DND-41 (cell line): ENCODE measurements at regions not wholly inside any gene's neighbourhood (a gene's known extent, or its start where the extent isn't known, plus 50 kb on each side); places are given as distances from the start of the nearest gene placed in this dataset.

ENCODE experiments used
- ATAC-seq: fragments of 200-7000 bp; cut with Tn5 transposase; 3 replicates; pipeline ENCODE4 v1.9.1; 2021; ENCODE audit warnings: low read depth; ENCODE audit not compliant: insufficient read depth
- DNase-seq: peaks from one replicate; pipeline ENCODE4 v3.0.0-alpha.2; 2020
- H2AFZ ChIP-seq: 2 replicates; pipeline ENCODE4 v1.6.0; 2012; ENCODE audit warnings: low read depth, low read length
- H3K27ac ChIP-seq: 2 replicates; pipeline ENCODE4 v1.5.1; 2012; ENCODE audit warnings: low read length, inconsistent platforms
- H3K27me3 ChIP-seq: fragments of 200-600 bp; sonication (generic); 2 replicates; pipeline ENCODE4 v1.6.0; 2012; ENCODE audit warnings: low read length, mild to moderate bottlenecking, inconsistent platforms; ENCODE audit not compliant: insufficient read depth, poor library complexity
- H3K36me3 ChIP-seq: 2 replicates; pipeline ENCODE4 v1.5.1; 2012; ENCODE audit warnings: low read length, inconsistent platforms; ENCODE audit not compliant: insufficient read depth
- H3K4me1 ChIP-seq: 2 replicates; pipeline ENCODE4 v1.5.1; 2012; ENCODE audit warnings: mild to moderate bottlenecking, low read length; ENCODE audit not compliant: insufficient read depth
- H3K4me2 ChIP-seq: 2 replicates; pipeline ENCODE4 v1.6.0; 2012; ENCODE audit warnings: mild to moderate bottlenecking, moderate library complexity, low read length, inconsistent platforms; ENCODE audit not compliant: insufficient read depth
- H3K4me3 ChIP-seq, 2 experiments: fragments of 200-600 bp in 1 of 2; shearing (Covaris generic) in 1 of 2; 2 replicates each; pipeline ENCODE4 v1.5.1; 2012 to 2016; ENCODE audit warnings: inconsistent platforms in 2 of 2, low read length in 2 of 2, mild to moderate bottlenecking in 2 of 2, low read depth in 1 of 2, moderate library complexity in 1 of 2
- H3K79me2 ChIP-seq: 2 replicates; pipeline ENCODE4 v1.6.0; 2012; ENCODE audit warnings: low read length, inconsistent platforms; ENCODE audit not compliant: insufficient read depth
- H3K9ac ChIP-seq: 2 replicates; pipeline ENCODE4 v1.6.0; 2012; ENCODE audit warnings: low read depth, mild to moderate bottlenecking, inconsistent platforms, low read length, moderate library complexity
- H3K9me3 ChIP-seq: 2 replicates; pipeline ENCODE4 v1.5.1; 2012; ENCODE audit warnings: low read length, moderate library complexity, mild to moderate bottlenecking, inconsistent platforms; ENCODE audit not compliant: insufficient read depth, severe bottlenecking
- H4K20me1 ChIP-seq: 2 replicates; pipeline ENCODE4 v1.6.0; 2012; ENCODE audit warnings: low read length; ENCODE audit not compliant: insufficient read depth
- EZH2 ChIP-seq: IDR thresholded peaks from 3 replicates; pipeline ENCODE4 v1.6.1; 2012; ENCODE audit warnings: borderline replicate concordance, low read depth, mild to moderate bottlenecking, moderate library complexity, low read length, inconsistent platforms; ENCODE audit not compliant: severe bottlenecking
- TF ChIP-seq, protein P1 (sequence below): IDR thresholded peaks from 2 replicates; pipeline ENCODE4 v1.5.1; 2012; ENCODE audit warnings: borderline replicate concordance, low read length, moderate library complexity, mild to moderate bottlenecking; ENCODE audit not compliant: poor library complexity, severe bottlenecking; ENCODE audit errors: extremely low read depth

DNA sequence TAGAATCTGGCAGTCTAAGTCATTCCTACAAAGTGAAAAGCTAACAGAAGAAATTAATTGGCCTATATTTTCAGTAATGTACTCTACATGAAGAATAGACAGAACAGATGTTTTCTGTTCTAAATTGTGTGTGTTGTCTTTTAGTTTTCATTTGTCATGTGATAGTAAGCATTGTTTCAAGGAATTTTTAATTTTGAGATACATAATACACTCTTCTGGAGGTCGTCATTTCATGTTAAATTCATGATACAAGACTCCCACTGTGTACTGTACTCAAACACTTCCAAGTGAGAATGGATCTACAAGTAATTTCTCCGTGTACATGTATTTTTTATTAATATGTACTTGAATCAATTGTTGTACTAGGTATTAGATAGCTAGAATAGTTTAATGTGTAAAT, 1522.9 kb downstream of the MAT2B start:
- no peaks in the 10 kb centered on the region for H4K20me1 ChIP-seq
- no peak overlapping the region for H3K27ac ChIP-seq
- H3K9ac ChIP-seq: no peak overlapping the region
- H3K79me2 ChIP-seq: no peaks in the 10 kb centered on the region
- DNase-seq (no peak), ATAC-seq (no peak)
- H3K4me3 ChIP-seq: no peak overlapping the region
- no peak for TF ChIP-seq EZH2
- TF ChIP-seq, protein P1, sequence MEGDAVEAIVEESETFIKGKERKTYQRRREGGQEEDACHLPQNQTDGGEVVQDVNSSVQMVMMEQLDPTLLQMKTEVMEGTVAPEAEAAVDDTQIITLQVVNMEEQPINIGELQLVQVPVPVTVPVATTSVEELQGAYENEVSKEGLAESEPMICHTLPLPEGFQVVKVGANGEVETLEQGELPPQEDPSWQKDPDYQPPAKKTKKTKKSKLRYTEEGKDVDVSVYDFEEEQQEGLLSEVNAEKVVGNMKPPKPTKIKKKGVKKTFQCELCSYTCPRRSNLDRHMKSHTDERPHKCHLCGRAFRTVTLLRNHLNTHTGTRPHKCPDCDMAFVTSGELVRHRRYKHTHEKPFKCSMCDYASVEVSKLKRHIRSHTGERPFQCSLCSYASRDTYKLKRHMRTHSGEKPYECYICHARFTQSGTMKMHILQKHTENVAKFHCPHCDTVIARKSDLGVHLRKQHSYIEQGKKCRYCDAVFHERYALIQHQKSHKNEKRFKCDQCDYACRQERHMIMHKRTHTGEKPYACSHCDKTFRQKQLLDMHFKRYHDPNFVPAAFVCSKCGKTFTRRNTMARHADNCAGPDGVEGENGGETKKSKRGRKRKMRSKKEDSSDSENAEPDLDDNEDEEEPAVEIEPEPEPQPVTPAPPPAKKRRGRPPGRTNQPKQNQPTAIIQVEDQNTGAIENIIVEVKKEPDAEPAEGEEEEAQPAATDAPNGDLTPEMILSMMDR: no peak
- no peaks in the 10 kb centered on the region for H3K4me1 ChIP-seq
- no peaks in the 10 kb centered on the region for H3K36me3 ChIP-seq
- no peak overlapping the region for H3K4me2 ChIP-seq
- H3K27me3 ChIP-seq: no peaks in the 10 kb centered on the region
- no peaks in the 10 kb centered on the region for H3K9me3 ChIP-seq
- no peak overlapping the region for H2AFZ ChIP-seq

DNA sequence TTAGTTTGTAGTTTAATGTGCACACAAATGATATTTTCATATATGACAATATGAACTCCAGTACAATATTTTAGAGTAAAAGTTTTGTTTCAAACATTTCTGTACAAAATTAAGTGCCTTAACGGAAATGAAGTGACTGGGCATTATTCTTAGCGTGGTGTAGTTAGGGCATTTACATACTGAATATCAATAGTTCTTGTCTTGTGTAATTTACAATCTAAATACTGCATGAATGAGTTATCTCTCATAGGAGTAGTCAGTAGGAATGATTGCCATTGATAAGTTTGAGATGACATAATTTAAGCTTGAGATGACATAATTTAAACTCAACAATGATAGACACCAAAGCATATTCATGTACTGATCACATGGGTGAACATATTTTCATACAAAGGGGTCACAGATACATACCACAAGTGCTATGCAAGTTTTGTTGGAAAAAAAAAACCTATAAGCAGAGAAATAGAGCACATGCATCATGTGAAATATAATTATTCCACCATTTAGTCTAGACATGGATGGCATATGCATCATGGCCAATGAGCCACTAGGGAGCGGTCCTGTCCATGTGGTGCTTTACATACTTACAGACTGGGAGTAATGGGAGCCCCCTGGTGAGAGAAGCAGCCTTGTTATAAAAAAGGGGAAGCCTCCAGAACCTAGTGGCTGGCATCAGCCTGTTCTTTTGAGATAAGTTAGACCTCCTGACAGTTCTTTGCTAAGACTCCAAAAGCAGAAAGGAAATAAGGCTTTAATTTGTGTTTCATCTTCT, 1523.9 kb downstream of the MAT2B start:
- no peak overlapping the region for H2AFZ ChIP-seq
- DNase-seq: no peak
- H4K20me1 ChIP-seq: no peaks in the 10 kb centered on the region
- H3K9ac ChIP-seq: no peak overlapping the region
- no peak for ATAC-seq
- no peaks in the 10 kb centered on the region for H3K79me2 ChIP-seq
- TF ChIP-seq, protein P1: no peak
- no peak for TF ChIP-seq EZH2
- H3K27me3 ChIP-seq: no peaks in the 10 kb centered on the region
- H3K4me2 ChIP-seq: no peak overlapping the region
- H3K27ac ChIP-seq: no peak overlapping the region
- H3K4me1 ChIP-seq: no peaks in the 10 kb centered on the region
- no peak overlapping the region for H3K4me3 ChIP-seq
- no peaks in the 10 kb centered on the region for H3K9me3 ChIP-seq
- H3K36me3 ChIP-seq: no peaks in the 10 kb centered on the region

DNA sequence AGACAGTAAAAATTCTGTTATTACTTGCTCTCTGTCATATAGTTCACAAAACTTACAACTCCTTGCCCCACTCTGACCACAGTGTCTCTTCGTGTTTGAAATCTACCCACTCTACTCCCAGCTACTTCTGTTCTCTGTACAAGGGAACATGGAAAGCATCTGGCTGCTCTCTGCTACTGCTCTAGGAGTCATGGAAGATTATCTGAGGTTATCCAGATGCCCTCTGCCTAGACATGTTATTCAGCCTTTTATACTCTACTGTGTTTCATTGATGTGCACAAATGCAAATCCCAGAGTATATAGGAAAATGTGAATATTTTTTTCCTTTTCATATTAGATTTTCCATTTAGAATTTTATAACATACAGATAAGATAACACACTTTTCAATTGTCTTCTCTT, 1525.6 kb downstream of the MAT2B start:
- Histone ChIP-seq H3K4me1 (no peaks in the 10 kb centered on the region), H3K79me2 (no peaks in the 10 kb centered on the region), H3K4me3 (no peak overlapping the region), H3K27ac (no peak overlapping the region), H3K9ac (no peak overlapping the region), H3K36me3 (no peaks in the 10 kb centered on the region), H3K4me2 (no peak overlapping the region), H2AFZ (no peak overlapping the region), H3K9me3 (no peaks in the 10 kb centered on the region), H4K20me1 (no peaks in the 10 kb centered on the region), H3K27me3 (no peaks in the 10 kb centered on the region)
- DNase-seq (no peak), ATAC-seq (no peak)
- no peak for TF ChIP-seq EZH2
- TF ChIP-seq, protein P1: no peak
